Tibial artery (tissue), 4 donors: ENCODE measurements at regions not wholly inside any gene's neighbourhood (a gene's known extent, or its start where the extent isn't known, plus 50 kb on each side); places are given as distances from the start of the nearest gene placed in this dataset.

Experiments
- DNase-seq, 2 donors: peaks; one replicate each; pipeline ENCODE4 v3.0.0-alpha.2; 2019
- H3K27ac ChIP-seq, 2 donors: fragments of 200-600 bp; sonication (generic) in 1 of 2; 1 replicate in 1 of 2; 2 replicates in 1 of 2; pipeline ENCODE4 v1.5.1; 2018 to 2019; ENCODE audit warnings: mild to moderate bottlenecking in 1 of 2
- H3K27me3 ChIP-seq, 2 donors: fragments of 200-600 bp; sonication (generic) in 1 of 2; one replicate each; pipeline versions ENCODE4 v1.5.1 to v1.6.0; 2016 to 2019
- H3K36me3 ChIP-seq, 3 donors: fragments of 200-600 bp; sonication (generic) in 2 of 3; one replicate each; pipeline ENCODE4 v1.5.1; 2016 to 2019; ENCODE audit warnings: mild to moderate bottlenecking in 2 of 3
- H3K4me1 ChIP-seq, 4 donors: fragments of 200-600 bp; sonication (generic) in 2 of 4; 1 replicate in 3 of 4; 2 replicates in 1 of 4; pipeline ENCODE4 v1.5.1; 2016 to 2019
- H3K4me3 ChIP-seq, 2 donors: fragments of 200-600 bp; sonication (generic) in 1 of 2; 1 replicate in 1 of 2; 2 replicates in 1 of 2; pipeline ENCODE4 v1.5.1; 2018 to 2019; ENCODE audit warnings: mild to moderate bottlenecking in 2 of 2
- H3K9me3 ChIP-seq, 3 donors: fragments of 200-600 bp; sonication (generic) in 1 of 3; one replicate each; pipeline ENCODE4 v1.5.1; 2016 to 2019
- intact Hi-C: fragments of 100-400 bp; cut with DNase I; formaldehyde crosslinking; loops from one replicate; pipeline ENCODE4 v1.15.0; 2023; ENCODE audit warnings: low total_unique reads
- TF ChIP-seq, protein P1 (sequence below), 2 experiments: fragments of 200-600 bp in 1 of 2; fragments of 450-650 bp in 1 of 2; IDR thresholded peaks; one replicate each; pipeline ENCODE4 v1.5.1; 2017 to 2019; ENCODE audit warnings: antibody characterized with exemption in 2 of 2, mild to moderate bottlenecking in 1 of 2, moderate library complexity in 1 of 2

DNA sequence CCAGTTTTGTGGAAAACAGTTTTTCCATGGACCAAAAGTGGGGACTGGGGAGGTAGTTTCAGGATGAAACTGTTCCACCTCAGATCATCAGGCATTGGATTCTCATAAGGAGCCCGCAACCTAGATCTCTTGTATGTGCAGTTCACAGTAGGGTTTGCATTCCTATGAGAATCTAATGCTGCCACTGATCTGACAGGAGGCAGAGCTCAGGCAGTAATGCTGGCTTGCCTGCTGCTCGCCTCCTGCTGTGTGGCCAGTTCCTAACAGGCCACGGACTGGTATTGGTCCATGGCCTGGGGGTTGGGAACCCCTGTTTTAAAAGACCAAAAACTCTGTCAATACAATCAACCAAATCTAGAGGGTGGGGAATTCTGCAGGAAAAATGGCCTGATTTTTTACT lies 100.0 kb upstream of the EOLA2 start:
- Histone ChIP-seq H3K27ac (no peak overlapping the region), H3K4me3 (no peak overlapping the region), H3K4me1 (peaks cover 0 to 7% (median 1%) of the 10 kb centered on the region in 4 donors), H3K36me3 (no peaks in the 10 kb centered on the region), H3K27me3 (no peaks in the 10 kb centered on the region), H3K9me3 (peaks cover 0 to 8% (median 0%) of the 10 kb centered on the region in 3 donors)
- intact Hi-C loops: no loop called here
- TF ChIP-seq, protein P1, sequence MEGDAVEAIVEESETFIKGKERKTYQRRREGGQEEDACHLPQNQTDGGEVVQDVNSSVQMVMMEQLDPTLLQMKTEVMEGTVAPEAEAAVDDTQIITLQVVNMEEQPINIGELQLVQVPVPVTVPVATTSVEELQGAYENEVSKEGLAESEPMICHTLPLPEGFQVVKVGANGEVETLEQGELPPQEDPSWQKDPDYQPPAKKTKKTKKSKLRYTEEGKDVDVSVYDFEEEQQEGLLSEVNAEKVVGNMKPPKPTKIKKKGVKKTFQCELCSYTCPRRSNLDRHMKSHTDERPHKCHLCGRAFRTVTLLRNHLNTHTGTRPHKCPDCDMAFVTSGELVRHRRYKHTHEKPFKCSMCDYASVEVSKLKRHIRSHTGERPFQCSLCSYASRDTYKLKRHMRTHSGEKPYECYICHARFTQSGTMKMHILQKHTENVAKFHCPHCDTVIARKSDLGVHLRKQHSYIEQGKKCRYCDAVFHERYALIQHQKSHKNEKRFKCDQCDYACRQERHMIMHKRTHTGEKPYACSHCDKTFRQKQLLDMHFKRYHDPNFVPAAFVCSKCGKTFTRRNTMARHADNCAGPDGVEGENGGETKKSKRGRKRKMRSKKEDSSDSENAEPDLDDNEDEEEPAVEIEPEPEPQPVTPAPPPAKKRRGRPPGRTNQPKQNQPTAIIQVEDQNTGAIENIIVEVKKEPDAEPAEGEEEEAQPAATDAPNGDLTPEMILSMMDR (IDR thresholded peaks at IDR 0.05): no peak
- no peak for DNase-seq

- intact Hi-C loops: no loop called here
- TF ChIP-seq, protein P1 (IDR thresholded peaks at IDR 0.05): no peak
- no peak overlapping the region for H3K27ac ChIP-seq
- peaks cover 0 to 8% (median 0%) of the 10 kb centered on the region in 3 donors for H3K9me3 ChIP-seq
- no peaks in the 10 kb centered on the region for H3K27me3 ChIP-seq
- H3K36me3 ChIP-seq: no peaks in the 10 kb centered on the region
- no peak for DNase-seq
- H3K4me3 ChIP-seq: no peak overlapping the region
- peaks cover 0 to 7% (median 1%) of the 10 kb centered on the region in 4 donors for H3K4me1 ChIP-seq
These were observed 100.8 kb upstream of the EOLA2 start for GRCh38 chrX:150038986-150039599.

- no peak overlapping the region for H3K27ac ChIP-seq
- no peaks in the 10 kb centered on the region for H3K36me3 ChIP-seq
- H3K27me3 ChIP-seq: no peaks in the 10 kb centered on the region
- no peaks in the 10 kb centered on the region for H3K4me1 ChIP-seq
- TF ChIP-seq, protein P1 (IDR thresholded peaks at IDR 0.05): no peak
- H3K9me3 ChIP-seq: no peaks in the 10 kb centered on the region
- no peak overlapping the region for H3K4me3 ChIP-seq
- intact Hi-C loops: no loop called here
- DNase-seq: no peak
These were observed 102.9 kb upstream of the EOLA2 start for GRCh38 chrX:150041208-150041607.

DNA sequence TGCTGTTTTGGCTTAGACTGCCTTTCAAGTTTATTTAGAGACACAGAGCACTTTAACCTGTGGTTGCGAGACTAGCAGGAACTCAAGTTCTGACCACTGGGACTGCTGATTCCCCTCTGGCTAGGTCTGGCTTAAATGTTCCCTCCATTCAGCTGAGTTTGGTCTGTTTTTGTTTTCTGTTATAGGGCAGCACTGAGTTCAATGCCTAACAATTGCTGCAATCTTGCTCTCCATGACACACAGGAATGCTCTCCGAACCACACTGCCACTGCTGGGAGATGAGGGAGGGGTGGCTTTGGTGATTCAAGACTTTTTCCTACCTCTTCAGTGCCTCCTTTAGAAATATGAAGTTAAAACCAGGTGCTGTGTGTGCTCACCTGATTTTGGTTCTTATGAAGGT lies 106.3 kb upstream of the EOLA2 start:
- Histone ChIP-seq H3K27ac (no peak overlapping the region), H3K9me3 (no peaks in the 10 kb centered on the region), H3K4me3 (no peak overlapping the region), H3K27me3 (no peaks in the 10 kb centered on the region), H3K36me3 (no peaks in the 10 kb centered on the region), H3K4me1 (no peaks in the 10 kb centered on the region)
- TF ChIP-seq, protein P1 (IDR thresholded peaks at IDR 0.05): no peak
- intact Hi-C loops: no loop called here
- DNase-seq: no peak

DNA sequence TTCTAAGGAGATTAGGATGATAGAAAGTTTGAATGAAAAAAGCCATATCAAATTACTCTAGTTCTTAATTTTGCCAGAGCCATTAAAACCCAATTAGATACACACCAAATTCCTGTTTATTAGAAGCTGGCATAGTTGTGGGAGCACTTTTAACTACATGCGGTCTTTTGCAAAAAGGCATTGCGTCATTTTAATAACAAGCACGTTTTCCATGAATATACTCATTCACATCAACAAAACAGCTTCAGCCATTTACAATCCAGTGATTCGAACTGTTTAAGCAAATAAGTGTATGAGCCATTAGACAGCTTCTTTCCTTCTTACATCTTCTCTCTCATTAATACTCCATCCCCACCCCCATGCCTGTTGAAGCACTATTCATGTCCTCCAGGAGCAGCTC lies 109.5 kb upstream of the EOLA2 start:
- Histone ChIP-seq H3K27ac (no peak overlapping the region), H3K4me3 (no peak overlapping the region), H3K36me3 (no peaks in the 10 kb centered on the region), H3K27me3 (no peaks in the 10 kb centered on the region), H3K9me3 (no peaks in the 10 kb centered on the region), H3K4me1 (no peaks in the 10 kb centered on the region)
- TF ChIP-seq, protein P1 (IDR thresholded peaks at IDR 0.05): no peak
- intact Hi-C loops: no loop called here
- DNase-seq: no peak

DNA sequence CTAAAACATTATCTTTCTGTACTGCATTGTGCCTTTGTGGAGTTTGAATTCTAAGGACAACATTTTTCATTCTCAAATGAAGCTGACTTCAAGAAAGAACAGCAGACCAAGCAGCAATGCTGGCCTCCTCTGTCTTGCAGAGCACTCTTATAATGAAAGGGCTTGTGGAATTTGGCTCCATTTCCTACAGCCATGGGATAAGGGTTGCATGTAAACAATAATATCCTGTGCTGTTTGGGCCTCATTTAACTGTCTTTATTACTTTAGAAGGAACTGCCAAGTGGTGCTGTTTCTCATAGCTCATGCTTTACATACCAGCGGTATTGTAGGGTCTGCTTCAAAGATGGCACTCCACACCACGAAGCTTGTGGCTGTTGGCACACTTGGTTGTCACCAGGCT lies 111.4 kb upstream of the EOLA2 start:
- DNase-seq: no peak
- H3K4me1 ChIP-seq: no peaks in the 10 kb centered on the region

More for the DNA sequence above, 111.4 kb upstream of the EOLA2 start:
- TF ChIP-seq, protein P1 (IDR thresholded peaks at IDR 0.05): no peak
- no peak overlapping the region for H3K27ac ChIP-seq
- H3K9me3 ChIP-seq: no peaks in the 10 kb centered on the region
- intact Hi-C loops: no loop called here
- no peaks in the 10 kb centered on the region for H3K27me3 ChIP-seq
- no peaks in the 10 kb centered on the region for H3K36me3 ChIP-seq
- no peak overlapping the region for H3K4me3 ChIP-seq
